A204.1 (cell line): ENCODE measurements at regions not wholly inside any gene's neighbourhood (a gene's known extent, or its start where the extent isn't known, plus 50 kb on each side); places are given as distances from the start of the nearest gene placed in this dataset.
"Not testable (repeated sequence)": the region's sequence is repeated elsewhere in the genome, so short reads cannot be mapped to it uniquely, and the experiment has no call there.

Experiments
- FAIRE-seq: peaks from 2 replicates; lab custom pipeline; 2012; peaks lifted over from hg19 to GRCh38; lab: Jason Lieb, UNC

- not testable (repeated sequence) for FAIRE-seq
Measured at GRCh38 chr1:2851918-2852317, 50.4 kb upstream of the TTC34 start.

DNA sequence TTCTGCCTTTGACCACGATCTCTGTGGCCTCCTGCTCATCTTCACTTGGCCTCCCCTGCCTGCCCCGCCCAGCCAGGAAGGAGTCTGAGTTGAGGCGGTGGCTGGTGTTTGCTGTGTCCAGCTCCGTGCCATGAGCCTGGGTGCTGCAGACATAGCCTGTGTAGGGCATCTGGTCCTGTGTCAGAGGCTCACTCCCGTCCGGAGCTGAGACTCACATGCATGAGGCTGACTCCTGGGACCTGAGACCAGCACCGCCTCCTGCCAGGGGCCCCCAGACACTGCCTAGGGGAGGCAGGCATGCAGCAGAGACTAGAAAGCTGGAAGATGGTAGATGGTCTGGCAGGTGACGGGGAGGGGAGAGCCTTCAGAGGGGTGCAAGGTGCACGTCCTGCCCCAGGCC lies 52.2 kb upstream of the TTC34 start:
- no peak for FAIRE-seq

GRCh38 chr1:2854151-2854550 lies 52.7 kb upstream of the TTC34 start:
- no peak for FAIRE-seq

GRCh38 chr1:2854611-2855010 lies 53.1 kb upstream of the TTC34 start:
- no peak for FAIRE-seq

DNA sequence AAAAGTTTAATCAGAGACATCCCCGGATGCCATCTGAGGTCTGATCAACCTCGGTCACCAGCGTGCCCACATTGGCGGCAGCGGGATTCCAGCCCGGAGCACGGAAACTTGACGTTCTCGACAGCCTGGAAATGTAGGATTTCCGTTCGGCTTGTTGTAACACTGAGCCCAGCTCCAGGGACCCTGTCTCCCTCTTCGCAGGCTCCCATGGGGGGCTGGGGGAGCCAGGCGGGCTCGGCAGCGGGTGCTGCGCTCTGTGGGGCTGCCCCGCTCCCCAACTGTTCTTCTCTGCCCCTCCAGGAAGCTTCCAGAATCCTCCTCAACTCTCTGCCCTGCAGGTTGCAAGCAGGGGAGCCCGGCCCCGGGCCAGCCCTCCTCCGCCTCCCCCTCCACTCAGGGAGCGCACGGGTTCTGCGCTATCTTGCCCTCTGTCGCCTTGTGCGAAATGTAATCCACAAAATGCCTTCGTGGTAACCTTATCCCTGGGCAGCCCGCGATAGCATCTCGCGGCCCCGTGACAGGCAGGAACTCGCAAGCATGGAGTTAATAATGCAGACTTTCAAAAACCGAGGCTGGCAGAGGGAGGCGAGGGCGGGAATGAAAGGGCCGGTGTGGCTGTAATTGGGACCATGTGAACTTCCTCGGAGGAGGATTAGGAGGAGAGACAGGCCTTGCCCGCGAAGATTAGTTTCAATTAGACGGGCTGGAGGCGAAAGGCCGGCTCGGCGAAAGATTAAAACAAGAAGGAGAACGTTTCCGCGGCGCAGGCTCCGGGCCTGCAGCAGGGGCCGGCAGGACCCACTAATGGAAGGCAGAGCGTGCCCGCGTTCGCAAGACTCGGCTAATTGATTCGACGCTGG lies 53.9 kb upstream of the TTC34 start:
- no peak for FAIRE-seq

DNA sequence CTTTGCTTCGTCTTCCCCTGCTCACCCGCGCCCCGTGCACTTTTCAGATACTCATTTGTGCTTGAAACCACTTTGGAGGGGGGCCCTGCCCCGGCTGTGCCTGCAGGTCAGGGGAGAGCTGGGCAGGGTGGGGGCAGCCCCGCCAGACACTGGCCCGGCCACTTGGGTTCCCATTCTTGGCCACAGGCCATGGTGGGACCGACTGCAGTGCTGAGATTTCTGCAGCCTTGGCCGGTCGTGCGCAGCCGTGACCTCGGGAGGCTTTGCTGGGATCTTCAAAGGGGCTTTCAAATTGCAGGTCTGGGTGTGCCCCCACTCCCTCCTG lies 54.5 kb upstream of the TTC34 start:
- no peak for FAIRE-seq

- FAIRE-seq, result no peak
Measured at GRCh38 chr1:2856676-2857375, 55.3 kb upstream of the TTC34 start.

DNA sequence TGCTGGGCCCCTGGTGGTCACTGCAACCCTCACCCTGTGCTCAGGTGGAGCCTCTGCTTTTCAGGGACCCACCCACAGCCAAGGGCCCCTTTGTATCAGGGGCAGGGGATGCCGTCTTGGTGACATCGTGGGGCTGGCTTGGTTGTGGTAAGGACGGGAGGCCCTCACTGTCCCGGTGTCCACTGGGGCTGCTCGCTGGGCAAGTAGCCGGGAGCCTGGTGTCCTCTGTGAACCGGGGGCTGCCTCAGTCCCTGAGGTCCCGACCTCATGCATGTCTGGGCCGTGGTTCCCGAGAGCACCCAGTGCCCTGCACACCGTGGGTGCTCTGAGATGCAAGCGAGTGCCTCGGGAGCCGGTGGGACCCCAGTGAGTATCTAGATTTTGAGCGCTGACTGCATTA lies 56.0 kb upstream of the TTC34 start:
- no peak for FAIRE-seq

GRCh38 chr1:2858676-2859075 lies 57.2 kb upstream of the TTC34 start:
- FAIRE-seq, result no peak

DNA sequence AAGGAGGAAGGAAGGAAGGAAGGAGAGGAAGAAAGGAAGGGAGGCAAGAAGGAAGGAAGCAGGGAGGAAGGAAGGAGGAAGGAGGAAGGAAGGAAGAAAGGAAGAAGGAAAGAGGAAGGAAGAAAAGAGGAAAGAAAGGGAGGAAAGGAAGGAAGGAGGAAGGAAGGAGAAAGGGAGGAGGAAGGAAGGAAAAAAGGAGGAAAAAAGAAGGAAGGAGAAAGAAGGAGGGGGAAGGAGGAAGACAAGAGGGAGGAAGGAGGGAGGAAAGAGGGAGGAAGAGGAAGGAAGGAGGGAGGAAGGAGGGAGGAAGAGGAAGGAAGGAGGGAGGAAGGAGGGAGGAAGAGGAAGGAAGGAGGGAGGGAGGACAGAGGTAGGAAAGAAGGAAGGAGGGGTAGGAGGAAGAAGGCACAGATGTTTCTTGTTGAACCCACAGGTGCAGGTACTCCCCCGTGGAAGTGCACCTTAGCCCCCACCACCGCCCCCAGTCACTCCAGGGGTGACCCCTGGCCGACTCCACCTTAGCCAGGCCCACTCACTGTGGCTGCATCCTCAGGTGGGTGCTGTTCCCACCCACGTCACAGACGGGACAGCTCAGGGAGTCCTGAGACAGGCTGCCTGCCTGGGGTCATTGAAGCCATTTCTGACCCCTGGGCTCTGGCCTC lies 57.9 kb upstream of the TTC34 start:
- no peak for FAIRE-seq

- no peak for FAIRE-seq
Measured at GRCh38 chr1:2859881-2860430, 58.5 kb upstream of the TTC34 start.

- no peak for FAIRE-seq
Measured at GRCh38 chr1:2860476-2861142, 59.1 kb upstream of the TTC34 start.

DNA sequence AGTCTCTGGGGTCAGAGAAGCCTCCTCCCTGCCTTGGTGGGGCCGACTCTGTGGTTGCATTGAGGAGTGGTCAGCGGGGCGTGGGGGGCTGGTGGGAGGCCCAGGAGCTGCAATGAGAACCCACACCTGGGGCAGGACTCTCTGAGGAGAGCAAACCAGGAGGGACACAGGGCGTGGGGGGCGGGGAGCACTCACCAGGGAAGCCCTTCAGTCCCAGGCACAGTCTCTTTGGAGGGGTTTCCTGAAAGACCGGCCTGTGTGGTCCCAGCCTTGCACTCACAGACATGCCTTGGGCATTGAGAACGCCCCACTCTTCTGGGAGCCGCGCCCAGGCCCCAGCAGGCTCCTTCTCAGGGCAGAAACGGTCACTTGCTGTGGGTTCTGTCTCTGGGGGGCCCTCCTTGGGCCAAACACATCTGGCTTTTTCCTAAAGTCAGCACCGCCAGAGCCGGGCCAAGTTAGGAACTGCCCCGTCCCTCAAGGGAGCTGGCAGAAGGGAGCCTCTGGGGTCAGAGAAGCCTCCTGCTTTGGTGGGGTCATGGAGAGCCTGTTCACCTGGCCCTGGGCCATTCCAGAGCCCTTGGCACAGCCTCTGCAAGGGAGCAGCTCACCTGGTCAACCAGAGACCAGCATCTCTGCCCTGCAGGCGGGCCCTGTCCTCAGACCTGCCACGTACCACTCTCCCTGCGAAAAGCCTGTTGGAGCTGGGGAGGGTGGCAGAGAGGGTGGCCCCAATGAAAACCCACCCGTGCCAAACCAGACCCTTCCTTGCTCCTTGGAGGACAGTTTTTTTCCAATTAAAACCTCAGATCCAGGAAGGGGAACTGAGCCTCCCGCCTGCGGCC lies 59.9 kb upstream of the TTC34 start:
- FAIRE-seq, result no peak

DNA sequence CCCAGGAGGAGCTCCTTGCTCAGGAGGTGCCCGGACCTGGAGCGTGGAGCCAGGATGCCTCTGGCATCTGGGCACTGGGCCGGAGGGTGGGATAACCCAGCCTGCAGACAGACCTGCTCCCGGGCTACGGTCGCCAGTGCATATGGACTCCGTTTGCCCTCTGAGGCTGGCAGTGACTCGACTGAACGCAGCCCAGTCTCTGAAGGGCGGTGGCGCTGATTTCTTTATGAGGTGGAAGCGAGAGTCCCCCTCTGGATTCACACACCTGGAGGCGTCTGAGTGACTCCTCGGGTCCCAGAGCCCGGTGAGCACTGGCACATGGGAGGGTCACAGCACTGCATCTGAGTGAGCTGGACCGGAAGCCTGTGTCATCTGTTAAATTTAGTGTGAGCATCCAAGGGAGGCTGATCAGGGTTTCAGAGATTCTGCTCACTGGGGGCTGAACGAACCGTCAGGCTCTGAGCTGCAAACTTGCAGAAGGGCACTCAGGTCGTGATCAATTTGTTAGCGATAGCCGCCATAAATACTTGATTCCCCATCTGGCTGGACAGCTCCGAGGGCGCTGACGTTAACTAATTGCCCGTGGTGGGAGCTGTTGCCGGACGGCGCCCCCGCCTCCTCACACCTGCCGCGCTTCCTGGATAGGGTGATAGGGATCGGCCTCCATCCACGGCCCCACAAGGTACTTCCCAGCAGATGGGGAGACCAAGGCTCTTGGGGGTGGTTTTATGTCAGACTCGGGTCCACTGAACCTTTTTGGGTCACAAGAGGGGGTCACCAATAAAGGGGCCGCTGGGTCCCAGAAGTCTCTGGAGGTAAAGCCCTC lies 60.7 kb upstream of the TTC34 start:
- FAIRE-seq, result no peak

GRCh38 chr1:2862814-2863647 lies 61.5 kb upstream of the TTC34 start:
- FAIRE-seq, result no peak

DNA sequence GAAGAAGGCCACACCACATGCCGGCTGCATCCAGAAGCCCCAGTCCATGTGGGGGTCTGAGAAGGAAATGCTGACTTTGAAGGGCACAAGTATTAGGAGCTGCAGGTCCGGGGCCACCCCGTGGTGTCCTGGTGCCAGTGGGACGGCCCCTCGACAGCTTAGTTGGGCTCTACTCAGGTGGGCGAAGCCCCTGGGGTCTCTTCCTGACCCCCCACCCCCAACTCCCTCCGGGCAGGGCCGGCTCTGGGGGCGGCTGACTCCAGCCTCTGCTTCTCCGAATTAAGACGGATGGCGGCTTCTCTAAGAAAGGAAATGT lies 62.1 kb upstream of the TTC34 start:
- no peak for FAIRE-seq

- no peak for FAIRE-seq
Measured at GRCh38 chr1:2864203-2864905, 62.9 kb upstream of the TTC34 start.

DNA sequence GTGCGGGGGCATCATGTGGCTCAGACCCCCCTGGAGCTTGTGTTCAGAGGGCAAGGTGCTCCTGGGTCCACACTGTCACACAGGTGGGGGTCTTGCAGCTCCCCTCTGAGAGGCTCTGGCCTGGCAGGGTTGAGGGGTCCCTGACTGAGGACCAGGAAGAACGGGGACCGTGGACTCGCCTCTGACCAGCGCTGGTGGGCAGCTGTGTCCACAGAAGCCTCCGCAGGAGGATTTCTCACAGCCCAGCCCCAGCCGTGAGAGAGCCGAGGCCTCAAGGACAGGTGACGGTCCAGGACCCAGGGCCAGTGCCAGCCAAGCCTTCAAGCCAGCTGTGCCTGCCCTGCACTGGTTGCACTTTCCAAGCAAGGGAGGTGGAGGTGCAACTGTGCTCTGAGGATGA lies 63.5 kb upstream of the TTC34 start:
- no peak for FAIRE-seq
